ENCODE measurements at regions not wholly inside any gene's neighbourhood (a gene's known extent, or its start where the extent isn't known, plus 50 kb on each side); places are given as distances from the start of the nearest gene placed in this dataset.

- Histone ChIP-seq H3K27me3 (replicated peaks) (no peaks in the 10 kb centered on the region), H3K9me3 (replicated peaks) (no peaks in the 10 kb centered on the region), H3K36me3 (no peaks in the 10 kb centered on the region), H3K4me1 (replicated peaks) (no peaks in the 10 kb centered on the region), H3K4me3 (no peak overlapping the region), H3K27ac (no peak overlapping the region)
- DNase-seq (ENCODE audit: low read depth in 1 of 2, low spot score in 2 of 2): no peak
Observed at GRCh38 chr13:72430923-72431322, 296.5 kb downstream of the MZT1 start.

- Histone ChIP-seq H3K4me1 (replicated peaks) (no peaks in the 10 kb centered on the region), H3K27ac (no peak overlapping the region), H3K36me3 (no peaks in the 10 kb centered on the region), H3K4me3 (no peak overlapping the region), H3K27me3 (replicated peaks) (no peaks in the 10 kb centered on the region), H3K9me3 (replicated peaks) (no peaks in the 10 kb centered on the region)
- no peak for DNase-seq (ENCODE audit: low read depth in 1 of 2, low spot score in 2 of 2)
Observed at GRCh38 chr13:72427757-72428528, 299.5 kb downstream of the MZT1 start.

- no peaks in the 10 kb centered on the region for H3K27me3 ChIP-seq (replicated peaks)
- H3K4me3 ChIP-seq: no peak overlapping the region
- no peak overlapping the region for H3K27ac ChIP-seq
- no peak for DNase-seq (ENCODE audit: low read depth in 1 of 2, low spot score in 2 of 2)
- H3K36me3 ChIP-seq: no peaks in the 10 kb centered on the region
- H3K9me3 ChIP-seq (replicated peaks): no peaks in the 10 kb centered on the region
- no peaks in the 10 kb centered on the region for H3K4me1 ChIP-seq (replicated peaks)
Observed at GRCh38 chr13:72424059-72424458, 303.4 kb downstream of the MZT1 start.

- Histone ChIP-seq H3K9me3 (replicated peaks) (no peaks in the 10 kb centered on the region), H3K36me3 (no peaks in the 10 kb centered on the region), H3K4me3 (no peak overlapping the region), H3K4me1 (replicated peaks) (no peaks in the 10 kb centered on the region), H3K27me3 (replicated peaks) (no peaks in the 10 kb centered on the region), H3K27ac (no peak overlapping the region)
- DNase-seq (ENCODE audit: low read depth in 1 of 2, low spot score in 2 of 2): no peak
Observed at GRCh38 chr13:72415817-72416216, 311.6 kb downstream of the MZT1 start.

- H3K36me3 ChIP-seq: no peaks in the 10 kb centered on the region
- no peak for DNase-seq (ENCODE audit: low read depth in 1 of 2, low spot score in 2 of 2)
- no peak overlapping the region for H3K4me3 ChIP-seq
- H3K9me3 ChIP-seq (replicated peaks): no peaks in the 10 kb centered on the region
- H3K4me1 ChIP-seq (replicated peaks): no peaks in the 10 kb centered on the region
- no peak overlapping the region for H3K27ac ChIP-seq
- H3K27me3 ChIP-seq (replicated peaks): no peaks in the 10 kb centered on the region
Observed at GRCh38 chr13:72412481-72412880, 314.9 kb downstream of the MZT1 start.

- Histone ChIP-seq H3K36me3 (no peaks in the 10 kb centered on the region), H3K9me3 (replicated peaks) (no peaks in the 10 kb centered on the region), H3K4me3 (no peak overlapping the region), H3K4me1 (replicated peaks) (no peaks in the 10 kb centered on the region), H3K27ac (no peak overlapping the region), H3K27me3 (replicated peaks) (no peaks in the 10 kb centered on the region)
- DNase-seq (ENCODE audit: low read depth in 1 of 2, low spot score in 2 of 2): no peak
Observed at GRCh38 chr13:72405441-72405840, 322.0 kb downstream of the MZT1 start.

- Histone ChIP-seq H3K4me1 (replicated peaks) (no peaks in the 10 kb centered on the region), H3K4me3 (no peak overlapping the region), H3K27ac (no peak overlapping the region), H3K36me3 (no peaks in the 10 kb centered on the region), H3K9me3 (replicated peaks) (no peaks in the 10 kb centered on the region), H3K27me3 (replicated peaks) (no peaks in the 10 kb centered on the region)
- DNase-seq (ENCODE audit: low read depth in 1 of 2, low spot score in 2 of 2): no peak
Observed at GRCh38 chr13:72403396-72404010, 323.9 kb downstream of the MZT1 start.

GRCh38 chr13:72400856-72401255, 326.6 kb downstream of the MZT1 start:
- H3K4me3 ChIP-seq: no peak overlapping the region
- H3K4me1 ChIP-seq (replicated peaks): no peaks in the 10 kb centered on the region
- no peaks in the 10 kb centered on the region for H3K27me3 ChIP-seq (replicated peaks)
- H3K9me3 ChIP-seq (replicated peaks): no peaks in the 10 kb centered on the region
- no peaks in the 10 kb centered on the region for H3K36me3 ChIP-seq
- DNase-seq (ENCODE audit: low read depth in 1 of 2, low spot score in 2 of 2): no peak
- no peak overlapping the region for H3K27ac ChIP-seq

GRCh38 chr13:72399351-72399750, 328.1 kb downstream of the MZT1 start:
- no peak overlapping the region for H3K4me3 ChIP-seq
- no peak overlapping the region for H3K27ac ChIP-seq
- no peaks in the 10 kb centered on the region for H3K27me3 ChIP-seq (replicated peaks)
- H3K9me3 ChIP-seq (replicated peaks): no peaks in the 10 kb centered on the region
- H3K4me1 ChIP-seq (replicated peaks): no peaks in the 10 kb centered on the region
- DNase-seq (ENCODE audit: low read depth in 1 of 2, low spot score in 2 of 2): no peak
- H3K36me3 ChIP-seq: no peaks in the 10 kb centered on the region

- Histone ChIP-seq H3K27me3 (replicated peaks) (no peaks in the 10 kb centered on the region), H3K27ac (no peak overlapping the region), H3K36me3 (no peaks in the 10 kb centered on the region), H3K4me1 (replicated peaks) (no peaks in the 10 kb centered on the region), H3K9me3 (replicated peaks) (no peaks in the 10 kb centered on the region), H3K4me3 (no peak overlapping the region)
- DNase-seq (ENCODE audit: low read depth in 1 of 2, low spot score in 2 of 2): no peak
Observed at GRCh38 chr13:72397265-72397664, 330.2 kb downstream of the MZT1 start.

- no peak overlapping the region for H3K4me3 ChIP-seq
- DNase-seq (ENCODE audit: low read depth in 1 of 2, low spot score in 2 of 2): no peak
- H3K36me3 ChIP-seq: no peaks in the 10 kb centered on the region
- H3K4me1 ChIP-seq (replicated peaks): no peaks in the 10 kb centered on the region
- H3K27ac ChIP-seq: no peak overlapping the region
- H3K9me3 ChIP-seq (replicated peaks): no peaks in the 10 kb centered on the region
- no peaks in the 10 kb centered on the region for H3K27me3 ChIP-seq (replicated peaks)
Observed at GRCh38 chr13:72390909-72391308, 336.5 kb downstream of the MZT1 start.

- DNase-seq (ENCODE audit: low read depth in 1 of 2, low spot score in 2 of 2): no peak
- H3K27me3 ChIP-seq (replicated peaks): no peaks in the 10 kb centered on the region
- no peaks in the 10 kb centered on the region for H3K36me3 ChIP-seq
- no peak overlapping the region for H3K27ac ChIP-seq
- no peaks in the 10 kb centered on the region for H3K4me1 ChIP-seq (replicated peaks)
- no peaks in the 10 kb centered on the region for H3K9me3 ChIP-seq (replicated peaks)
- no peak overlapping the region for H3K4me3 ChIP-seq
Observed at GRCh38 chr13:72386138-72386684, 341.2 kb downstream of the MZT1 start.

- Histone ChIP-seq H3K4me3 (no peak overlapping the region), H3K27ac (no peak overlapping the region), H3K36me3 (no peaks in the 10 kb centered on the region), H3K4me1 (replicated peaks) (no peaks in the 10 kb centered on the region), H3K27me3 (replicated peaks) (no peaks in the 10 kb centered on the region), H3K9me3 (replicated peaks) (no peaks in the 10 kb centered on the region)
- no peak for DNase-seq (ENCODE audit: low read depth in 1 of 2, low spot score in 2 of 2)
Observed at GRCh38 chr13:72384879-72385278, 342.6 kb downstream of the MZT1 start.

- Histone ChIP-seq H3K27ac (no peak overlapping the region), H3K36me3 (no peaks in the 10 kb centered on the region), H3K27me3 (replicated peaks) (no peaks in the 10 kb centered on the region), H3K4me3 (no peak overlapping the region), H3K4me1 (replicated peaks) (no peaks in the 10 kb centered on the region), H3K9me3 (replicated peaks) (no peaks in the 10 kb centered on the region)
- no peak for DNase-seq (ENCODE audit: low read depth in 1 of 2, low spot score in 2 of 2)
Observed at GRCh38 chr13:72384186-72384823, 343.1 kb downstream of the MZT1 start.

Measured in SJSA1 (cell line).